Fibroblast of villous mesenchyme (primary cell): ENCODE measurements at regions not wholly inside any gene's neighbourhood (a gene's known extent, or its start where the extent isn't known, plus 50 kb on each side); places are given as distances from the start of the nearest gene placed in this dataset.

Experiments
- DNase-seq: peaks from one replicate; pipeline ENCODE4 v3.0.0-alpha.2; 2010; ENCODE audit warnings: low read depth
- H3K4me3 ChIP-seq: 2 replicates; pipeline ENCODE4 v1.5.1; 2011; ENCODE audit warnings: low read depth, mild to moderate bottlenecking, low read length
- TF ChIP-seq, protein P1 (sequence below): IDR thresholded peaks from 2 replicates; pipeline ENCODE4 v1.5.1; 2012; ENCODE audit warnings: low read depth, mild to moderate bottlenecking, low read length; ENCODE audit not compliant: insufficient read depth

DNA sequence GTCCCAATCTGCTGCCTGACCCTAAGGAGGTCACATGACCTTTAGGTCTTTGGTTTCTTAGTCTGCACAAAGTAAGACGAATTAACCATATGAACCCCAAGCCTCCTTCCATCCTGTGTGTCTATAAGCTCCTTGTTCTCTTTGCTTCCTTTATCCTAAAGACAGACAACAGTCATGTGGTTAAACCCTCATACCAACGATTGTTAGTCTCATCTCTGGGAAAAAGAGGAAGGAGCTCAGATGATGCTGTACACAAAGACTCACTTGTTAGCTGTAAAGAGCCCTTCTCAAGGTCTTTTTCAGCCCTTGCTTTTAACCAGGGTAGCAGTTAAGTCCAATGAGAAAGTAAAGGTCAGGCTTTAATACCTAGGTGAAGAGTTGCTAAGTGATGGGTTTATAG, 443.7 kb downstream of the TNS1 start:
- H3K4me3 ChIP-seq: no peak overlapping the region
- no peak for DNase-seq
- TF ChIP-seq, protein P1, sequence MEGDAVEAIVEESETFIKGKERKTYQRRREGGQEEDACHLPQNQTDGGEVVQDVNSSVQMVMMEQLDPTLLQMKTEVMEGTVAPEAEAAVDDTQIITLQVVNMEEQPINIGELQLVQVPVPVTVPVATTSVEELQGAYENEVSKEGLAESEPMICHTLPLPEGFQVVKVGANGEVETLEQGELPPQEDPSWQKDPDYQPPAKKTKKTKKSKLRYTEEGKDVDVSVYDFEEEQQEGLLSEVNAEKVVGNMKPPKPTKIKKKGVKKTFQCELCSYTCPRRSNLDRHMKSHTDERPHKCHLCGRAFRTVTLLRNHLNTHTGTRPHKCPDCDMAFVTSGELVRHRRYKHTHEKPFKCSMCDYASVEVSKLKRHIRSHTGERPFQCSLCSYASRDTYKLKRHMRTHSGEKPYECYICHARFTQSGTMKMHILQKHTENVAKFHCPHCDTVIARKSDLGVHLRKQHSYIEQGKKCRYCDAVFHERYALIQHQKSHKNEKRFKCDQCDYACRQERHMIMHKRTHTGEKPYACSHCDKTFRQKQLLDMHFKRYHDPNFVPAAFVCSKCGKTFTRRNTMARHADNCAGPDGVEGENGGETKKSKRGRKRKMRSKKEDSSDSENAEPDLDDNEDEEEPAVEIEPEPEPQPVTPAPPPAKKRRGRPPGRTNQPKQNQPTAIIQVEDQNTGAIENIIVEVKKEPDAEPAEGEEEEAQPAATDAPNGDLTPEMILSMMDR: no peak

- peak; percentile 68 for DNase-seq
- TF ChIP-seq, protein P1: no peak
- H3K4me3 ChIP-seq: no peak overlapping the region
Observed at GRCh38 chr2:217555081-217555876, 447.5 kb downstream of the TNS1 start.

- TF ChIP-seq, protein P1: no peak
- DNase-seq: no peak
- no peak overlapping the region for H3K4me3 ChIP-seq
Observed at GRCh38 chr2:217553679-217554078, 449.1 kb downstream of the TNS1 start.

- no peak overlapping the region for H3K4me3 ChIP-seq
- DNase-seq: peak; percentile 43
- TF ChIP-seq, protein P1: no peak
Observed at GRCh38 chr2:217553202-217553601, 449.6 kb downstream of the TNS1 start.

DNA sequence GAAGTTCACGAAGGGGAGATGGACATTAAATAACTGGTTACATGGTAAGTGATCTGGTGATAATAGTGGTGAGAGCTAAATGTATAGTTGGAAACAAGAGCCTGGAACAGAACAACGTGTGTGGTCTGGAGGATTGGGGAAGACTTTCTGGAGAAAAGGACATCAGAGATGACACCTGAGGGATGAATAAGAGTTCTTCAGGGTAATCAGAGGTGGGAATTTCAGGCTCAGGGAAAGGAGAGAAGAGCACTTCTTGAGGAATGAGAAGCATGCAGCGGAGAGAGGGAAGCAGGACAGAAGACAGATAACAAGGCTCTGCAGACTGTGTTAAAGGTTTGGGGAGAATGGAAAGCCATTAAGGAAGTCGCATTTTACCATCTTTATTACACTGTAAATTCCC, 450.7 kb downstream of the TNS1 start:
- TF ChIP-seq, protein P1: no peak
- H3K4me3 ChIP-seq: no peak overlapping the region
- DNase-seq: peak; percentile 23

GRCh38 chr2:217551252-217551899, 451.4 kb downstream of the TNS1 start:
- DNase-seq: peak; percentile 91
- no peak overlapping the region for H3K4me3 ChIP-seq
- TF ChIP-seq, protein P1: peak; percentile 7

DNA sequence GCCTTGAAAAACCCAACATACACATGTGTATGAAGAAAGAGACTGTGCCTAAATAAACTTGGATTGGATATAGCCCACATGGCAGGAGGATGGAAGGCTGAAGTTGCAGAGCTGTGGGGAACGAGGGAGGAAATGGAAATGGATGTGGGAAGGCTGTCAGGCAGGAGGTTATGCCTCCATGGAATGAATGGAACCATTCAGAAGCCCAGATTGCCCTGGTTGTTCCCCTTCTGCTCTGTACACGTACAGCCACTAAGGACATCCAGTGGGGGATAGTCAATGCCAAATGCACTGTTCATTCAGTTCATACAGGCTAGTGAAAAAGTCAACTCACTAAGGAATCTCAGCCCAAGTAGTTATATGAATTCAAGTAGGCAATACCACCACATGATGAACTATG, 463.7 kb downstream of the TNS1 start:
- H3K4me3 ChIP-seq: no peak overlapping the region
- TF ChIP-seq, protein P1: no peak
- no peak for DNase-seq
